SU-DHL-6 (cell line): ENCODE measurements at regions not wholly inside any gene's neighbourhood (a gene's known extent, or its start where the extent isn't known, plus 50 kb on each side); places are given as distances from the start of the nearest gene placed in this dataset.
"Not testable (repeated sequence)": the region's sequence is repeated elsewhere in the genome, so short reads cannot be mapped to it uniquely, and the experiment has no call there.

ENCODE experiments used
- H2AFZ ChIP-seq: fragments of 200-600 bp; sonication (generic); 2 replicates; pipeline ENCODE4 v1.6.1; 2014; ENCODE audit warnings: low read depth, mild to moderate bottlenecking, moderate library complexity, mixed read lengths, antibody characterized with exemption, low read length; ENCODE audit not compliant: severe bottlenecking
- H3F3A ChIP-seq: fragments of 200-600 bp; shearing (Covaris generic); 2 replicates; pipeline ENCODE4 v1.6.0; 2016; ENCODE audit warnings: antibody characterized with exemption, mild to moderate bottlenecking; ENCODE audit not compliant: insufficient read depth
- H3K27ac ChIP-seq: fragments of 200-600 bp; sonication (generic); 2 replicates; pipeline ENCODE4 v1.5.1; 2016; ENCODE audit warnings: low read depth, mild to moderate bottlenecking, low read length, moderate library complexity, mixed read lengths
- H3K27me3 ChIP-seq: fragments of 200-600 bp; sonication (generic), shearing (Covaris generic); 2 replicates; pipeline ENCODE4 v1.6.0; 2014; ENCODE audit warnings: mild to moderate bottlenecking, low read length
- H3K36me3 ChIP-seq: fragments of 200-600 bp; sonication (generic); 2 replicates; pipeline ENCODE4 v1.6.1; 2014; ENCODE audit warnings: mild to moderate bottlenecking, low read length, mixed read lengths
- H3K4me2 ChIP-seq: fragments of 300-600, 200-600 bp; shearing (Covaris generic), sonication (generic); 2 replicates; pipeline ENCODE4 v1.6.0; 2014; ENCODE audit warnings: low read length, low read depth, mild to moderate bottlenecking; ENCODE audit not compliant: poor library complexity, severe bottlenecking
- H3K4me3 ChIP-seq: fragments of 200-600 bp; sonication (generic); 2 replicates; pipeline ENCODE4 v1.5.1; 2014; ENCODE audit warnings: antibody characterized with exemption, low read length, mild to moderate bottlenecking, mixed read lengths; ENCODE audit not compliant: insufficient read depth, poor library complexity, severe bottlenecking
- H3K79me2 ChIP-seq: fragments of 200-600 bp; sonication (generic); 2 replicates; pipeline ENCODE4 v1.6.1; 2014; ENCODE audit warnings: mild to moderate bottlenecking, low read length, moderate library complexity; ENCODE audit not compliant: insufficient read depth
- H3K9ac ChIP-seq: fragments of 200-600 bp; sonication (generic); 2 replicates; pipeline ENCODE4 v1.7.0; 2014; ENCODE audit warnings: mild to moderate bottlenecking, low read length
- H3K9me2 ChIP-seq: fragments of 200-600 bp; sonication (generic); replicated peaks from 2 replicates; pipeline ENCODE4 v1.6.1; 2014; ENCODE audit warnings: low read length; ENCODE audit not compliant: insufficient read depth
- H3K9me3 ChIP-seq: fragments of 200-600 bp; sonication (generic); 2 replicates; pipeline ENCODE4 v1.6.1; 2014; ENCODE audit warnings: low read length, mixed read lengths; ENCODE audit not compliant: insufficient read depth
- H4K20me1 ChIP-seq: fragments of 200-600 bp; sonication (generic); 2 replicates; pipeline ENCODE4 v1.6.1; 2014; ENCODE audit warnings: low read depth, mild to moderate bottlenecking, antibody characterized with exemption, low read length, moderate library complexity, mixed read lengths
- EZH2phosphoT487 ChIP-seq: fragments of 200-600 bp; sonication (generic), shearing (Covaris generic); conservative IDR thresholded peaks from 2 replicates; pipeline ENCODE4 v1.6.1; 2018; ENCODE audit warnings: mild to moderate bottlenecking, antibody characterized with exemption, low read length, moderate library complexity, mixed read lengths
- TF ChIP-seq, protein P1 (sequence below): fragments of 200-600 bp; sonication (generic); IDR thresholded peaks from one replicate; pipeline ENCODE4 v1.5.1; 2017; ENCODE audit warnings: antibody characterized with exemption, mild to moderate bottlenecking, low read length, moderate library complexity; ENCODE audit not compliant: insufficient read depth, poor library complexity, severe bottlenecking

DNA sequence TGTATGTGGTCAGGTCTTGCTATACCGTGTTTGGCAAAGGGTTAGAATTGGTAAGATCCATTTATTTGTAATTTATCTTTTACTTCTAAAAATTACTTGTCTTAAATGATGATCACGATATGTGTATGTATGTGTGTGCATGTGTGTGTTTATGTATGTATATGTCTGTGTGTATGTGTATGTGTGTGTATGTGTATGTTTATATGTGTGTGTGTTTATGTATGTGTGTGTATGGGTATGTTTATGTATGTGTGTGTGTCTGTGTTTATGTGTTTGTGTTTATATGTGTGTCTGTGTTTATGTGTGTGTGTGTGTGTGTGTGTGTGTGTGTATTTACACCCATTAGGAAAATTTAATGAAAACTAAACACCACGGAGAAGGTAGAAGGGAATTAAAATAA is 176.9 kb upstream of the FZD8 start:
- TF ChIP-seq, protein P1, sequence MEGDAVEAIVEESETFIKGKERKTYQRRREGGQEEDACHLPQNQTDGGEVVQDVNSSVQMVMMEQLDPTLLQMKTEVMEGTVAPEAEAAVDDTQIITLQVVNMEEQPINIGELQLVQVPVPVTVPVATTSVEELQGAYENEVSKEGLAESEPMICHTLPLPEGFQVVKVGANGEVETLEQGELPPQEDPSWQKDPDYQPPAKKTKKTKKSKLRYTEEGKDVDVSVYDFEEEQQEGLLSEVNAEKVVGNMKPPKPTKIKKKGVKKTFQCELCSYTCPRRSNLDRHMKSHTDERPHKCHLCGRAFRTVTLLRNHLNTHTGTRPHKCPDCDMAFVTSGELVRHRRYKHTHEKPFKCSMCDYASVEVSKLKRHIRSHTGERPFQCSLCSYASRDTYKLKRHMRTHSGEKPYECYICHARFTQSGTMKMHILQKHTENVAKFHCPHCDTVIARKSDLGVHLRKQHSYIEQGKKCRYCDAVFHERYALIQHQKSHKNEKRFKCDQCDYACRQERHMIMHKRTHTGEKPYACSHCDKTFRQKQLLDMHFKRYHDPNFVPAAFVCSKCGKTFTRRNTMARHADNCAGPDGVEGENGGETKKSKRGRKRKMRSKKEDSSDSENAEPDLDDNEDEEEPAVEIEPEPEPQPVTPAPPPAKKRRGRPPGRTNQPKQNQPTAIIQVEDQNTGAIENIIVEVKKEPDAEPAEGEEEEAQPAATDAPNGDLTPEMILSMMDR: no peak
- TF ChIP-seq EZH2phosphoT487: no peak
- H3K4me3 ChIP-seq: no peak overlapping the region
- H3K27me3 ChIP-seq: no peaks in the 10 kb centered on the region
- H3K9me2 ChIP-seq: no peaks in the 10 kb centered on the region
- H4K20me1 ChIP-seq: no peaks in the 10 kb centered on the region
- H3F3A ChIP-seq: no peaks in the 10 kb centered on the region
- H3K9me3 ChIP-seq: no peaks in the 10 kb centered on the region
- H2AFZ ChIP-seq: no peak overlapping the region
- H3K27ac ChIP-seq: no peak overlapping the region
- H3K4me2 ChIP-seq: no peak overlapping the region
- no peak overlapping the region for H3K9ac ChIP-seq
- no peaks in the 10 kb centered on the region for H3K79me2 ChIP-seq
- no peaks in the 10 kb centered on the region for H3K36me3 ChIP-seq

DNA sequence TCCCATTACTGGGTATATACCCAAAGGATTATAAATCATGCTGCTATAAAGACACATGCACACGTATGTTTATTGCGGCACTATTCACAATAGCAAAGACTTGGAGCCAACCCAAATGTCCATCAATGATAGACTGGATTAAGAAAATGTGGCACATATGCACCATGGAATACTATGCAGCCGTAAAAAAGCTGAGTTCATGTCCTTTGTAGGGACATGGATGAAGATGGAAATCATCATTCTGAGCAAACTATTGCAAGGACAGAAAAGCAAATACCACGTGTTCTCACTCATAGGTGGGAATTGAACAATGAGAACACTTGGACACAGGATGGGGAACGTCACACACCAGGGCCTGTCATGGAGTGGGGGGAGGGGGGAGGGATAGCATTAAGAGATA is 175.0 kb upstream of the FZD8 start:
- H3K79me2 ChIP-seq, H3K27ac ChIP-seq, H3K9me3 ChIP-seq, H3F3A ChIP-seq, H3K9me2 ChIP-seq, H4K20me1 ChIP-seq, H2AFZ ChIP-seq, H3K4me3 ChIP-seq, H3K27me3 ChIP-seq, H3K4me2 ChIP-seq, H3K9ac ChIP-seq, H3K36me3 ChIP-seq: not testable (repeated sequence)

DNA sequence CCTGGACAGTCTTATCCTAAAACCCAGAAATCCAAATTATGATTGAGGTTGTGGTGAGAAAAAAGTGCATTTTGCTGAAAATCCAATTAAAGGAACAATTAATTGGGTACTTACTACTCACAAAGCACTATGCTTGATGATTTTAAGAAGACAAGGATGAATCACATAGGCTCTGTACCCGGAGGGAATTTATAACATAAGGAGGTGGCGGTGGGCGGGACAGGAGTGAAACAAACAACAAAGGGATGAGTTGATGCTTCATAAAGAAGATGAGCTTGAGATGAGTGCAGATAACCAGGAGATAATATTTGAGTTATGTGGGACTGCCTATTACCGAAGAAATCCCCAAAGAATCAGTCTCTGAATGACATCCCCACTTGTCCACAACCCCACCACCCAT is 171.1 kb upstream of the FZD8 start:
- Histone ChIP-seq H3K9me3 (no peaks in the 10 kb centered on the region), H2AFZ (no peak overlapping the region), H3K79me2 (no peaks in the 10 kb centered on the region), H3K4me2 (no peak overlapping the region), H3K27ac (no peak overlapping the region), H3K36me3 (no peaks in the 10 kb centered on the region), H3K27me3 (no peaks in the 10 kb centered on the region), H3F3A (no peaks in the 10 kb centered on the region), H3K9me2 (no peaks in the 10 kb centered on the region), H4K20me1 (no peaks in the 10 kb centered on the region), H3K9ac (no peak overlapping the region), H3K4me3 (no peak overlapping the region)
- no peak for TF ChIP-seq EZH2phosphoT487
- TF ChIP-seq, protein P1: no peak

DNA sequence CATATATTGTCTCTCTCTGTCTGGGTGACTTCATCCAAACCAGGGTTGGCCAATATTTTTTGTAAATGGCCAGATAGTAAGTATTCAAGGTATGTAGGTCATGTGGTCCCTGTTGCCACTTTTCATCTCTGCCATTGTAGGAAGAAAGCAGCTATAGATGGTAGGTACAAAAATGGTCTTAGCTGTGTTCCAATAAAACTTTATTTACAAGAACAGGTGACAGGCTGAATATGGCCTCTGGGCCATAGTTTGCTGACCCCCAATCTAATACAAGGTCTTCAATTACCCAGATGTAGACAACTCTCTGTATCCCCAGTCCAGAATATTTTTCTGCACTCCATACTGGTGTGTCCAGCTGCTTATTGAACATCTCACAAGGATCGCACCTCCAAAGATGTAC is 166.2 kb upstream of the FZD8 start:
- Histone ChIP-seq H3K9me3 (no peaks in the 10 kb centered on the region), H3K9me2 (no peaks in the 10 kb centered on the region), H3K4me3 (no peak overlapping the region), H3K79me2 (no peaks in the 10 kb centered on the region), H2AFZ (no peak overlapping the region), H4K20me1 (no peaks in the 10 kb centered on the region), H3K27ac (no peak overlapping the region), H3K9ac (no peak overlapping the region), H3F3A (no peaks in the 10 kb centered on the region), H3K4me2 (no peak overlapping the region), H3K36me3 (no peaks in the 10 kb centered on the region), H3K27me3 (no peaks in the 10 kb centered on the region)
- no peak for TF ChIP-seq EZH2phosphoT487
- TF ChIP-seq, protein P1: no peak
